Astrocyte (in vitro differentiated cells and primary cell): ENCODE measurements at regions not wholly inside any gene's neighbourhood (a gene's known extent, or its start where the extent isn't known, plus 50 kb on each side); places are given as distances from the start of the nearest gene placed in this dataset.

Experiments used
- CTCF ChIP-seq: IDR thresholded peaks from 2 replicates; pipeline ENCODE4 v1.5.1; 2011; ENCODE audit warnings: low read depth, mild to moderate bottlenecking, inconsistent platforms, low read length, moderate library complexity; ENCODE audit not compliant: insufficient read depth
- EZH2 ChIP-seq: IDR thresholded peaks from 2 replicates; pipeline ENCODE4 v1.6.1; 2012; ENCODE audit warnings: mild to moderate bottlenecking, low read length, inconsistent platforms; ENCODE audit not compliant: insufficient read depth

GRCh38 chr10:65346466-65346865 lies 1579.4 kb upstream of the LRRTM3 start:
- TF ChIP-seq CTCF = no peak
- TF ChIP-seq EZH2 = no peak
